ENCODE measurements at regions not wholly inside any gene's neighbourhood (a gene's known extent, or its start where the extent isn't known, plus 50 kb on each side); places are given as distances from the start of the nearest gene placed in this dataset.

DNA sequence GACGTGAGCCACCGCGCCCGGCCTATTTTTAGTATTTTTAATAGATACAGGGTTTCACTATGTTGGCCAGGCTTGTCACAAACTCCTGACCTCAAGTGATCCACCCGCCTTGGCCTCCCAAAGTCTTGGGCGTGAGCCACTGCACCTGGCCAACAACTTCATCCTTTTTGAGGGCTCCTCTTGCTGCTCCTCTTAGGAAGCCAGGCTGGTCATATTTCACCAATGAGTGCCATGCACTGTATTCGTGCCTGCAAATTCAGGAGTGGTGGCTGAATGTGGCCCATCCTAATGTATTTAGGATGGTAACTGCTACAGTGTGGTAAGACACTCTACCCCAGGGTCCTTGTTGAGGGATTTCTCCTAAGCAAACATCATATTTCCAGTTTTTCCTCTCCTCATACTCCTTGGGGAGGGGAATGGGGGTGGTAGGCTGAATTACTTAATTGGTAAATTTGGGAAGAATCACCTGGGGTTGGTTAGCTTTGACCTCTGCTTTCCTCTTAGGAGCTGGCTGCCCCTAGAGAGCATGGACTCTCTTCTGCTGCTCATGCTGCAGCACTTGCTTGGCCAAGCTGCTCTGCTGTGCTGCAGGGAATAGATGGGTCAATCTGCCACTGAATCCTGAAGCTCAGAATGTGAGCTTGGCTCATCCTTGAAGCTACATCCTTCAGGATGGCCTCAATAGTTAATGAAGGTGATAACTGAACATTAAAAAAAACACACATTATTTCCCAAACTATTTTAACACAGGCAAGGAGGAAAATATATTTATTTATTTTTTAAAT is 167.4 kb downstream of the HS3ST1 start (continued):
- TF ChIP-seq, protein P1, sequence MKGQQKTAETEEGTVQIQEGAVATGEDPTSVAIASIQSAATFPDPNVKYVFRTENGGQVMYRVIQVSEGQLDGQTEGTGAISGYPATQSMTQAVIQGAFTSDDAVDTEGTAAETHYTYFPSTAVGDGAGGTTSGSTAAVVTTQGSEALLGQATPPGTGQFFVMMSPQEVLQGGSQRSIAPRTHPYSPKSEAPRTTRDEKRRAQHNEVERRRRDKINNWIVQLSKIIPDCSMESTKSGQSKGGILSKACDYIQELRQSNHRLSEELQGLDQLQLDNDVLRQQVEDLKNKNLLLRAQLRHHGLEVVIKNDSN (IDR thresholded peaks at IDR 0.05; ENCODE audit: borderline replicate concordance, low read depth), result no peak
- no peak for TF ChIP-seq PBX3 (IDR thresholded peaks at IDR 0.05)
- no peak for TF ChIP-seq EZH2phosphoT487 (IDR thresholded peaks at IDR 0.05; ENCODE audit: borderline replicate concordance, low read depth)
- TF ChIP-seq FOXJ3 (CRISPR knock-in tag; IDR thresholded peaks at IDR 0.05), result no peak

DNA sequence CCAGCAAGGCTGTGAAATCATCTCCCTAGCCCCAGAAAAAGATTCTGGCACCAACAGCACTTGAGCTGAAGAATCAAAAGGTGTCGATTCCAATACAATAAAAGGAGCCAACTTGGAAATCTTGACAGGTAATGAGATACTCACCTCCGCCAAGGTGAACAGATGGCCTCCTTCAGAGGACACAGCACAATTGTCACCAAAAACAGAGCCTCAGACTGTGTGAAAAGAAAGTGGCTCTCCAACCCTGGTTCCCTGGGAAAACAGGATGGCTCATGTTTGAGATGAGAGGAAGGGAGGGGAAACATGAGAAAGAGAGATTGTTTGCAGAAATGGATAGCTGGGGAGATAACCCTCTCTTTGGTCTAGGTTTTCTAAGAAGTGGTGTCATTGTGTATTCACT is 168.9 kb downstream of the HS3ST1 start:
- no peak for DNase-seq
- CTCF ChIA-PET, result no interaction called here
- Histone ChIP-seq H3K4me3 (ENCODE audit: low read depth in 2 of 2, low read length in 1 of 2) (no peak overlapping the region), H3K79me2 (ENCODE audit: insufficient read depth) (no peaks in the 10 kb centered on the region), H3K27me3 (ENCODE audit: insufficient read depth) (no peaks in the 10 kb centered on the region), H3K9me2 (no peaks in the 10 kb centered on the region), H3K4me1 (ENCODE audit: control insufficient read depth in 1 of 2, insufficient read depth in 2 of 2, low read depth in 1 of 2, low read length in 1 of 2) (no peaks in the 10 kb centered on the region), H4K20me1 (ENCODE audit: insufficient read depth) (no peaks in the 10 kb centered on the region), H3F3A (replicated peaks; ENCODE audit: insufficient read depth) (no peaks in the 10 kb centered on the region), H3K4me2 (no peak overlapping the region), H2AFZ (ENCODE audit: low read depth) (no peak overlapping the region), H3K36me3 (replicated peaks in 1 of 2; ENCODE audit: control insufficient read depth in 1 of 2, insufficient read depth in 2 of 2, low read length in 1 of 2) (no peaks in the 10 kb centered on the region), H3K9me3 (0 out of 2 replicates have a peak, but pooled peaks cover 7% of the 10 kb centered on the region), H3K27ac (ENCODE audit: low read depth in 2 of 2, low read length in 1 of 2) (no peak overlapping the region), H3K9ac (no peak overlapping the region)
- 4% methylated on average over 2 of the region's 2 CpGs for WGBS (ENCODE audit: low lambda C conversion rate)
- POLR2A ChIA-PET, result no interaction called here
- no peak for TF ChIP-seq TAF1 (IDR thresholded peaks at IDR 0.05; ENCODE audit: borderline replicate concordance, low read depth, low read length)
- no peak for TF ChIP-seq CTCF (IDR thresholded peaks at IDR 0.05)
- TF ChIP-seq RCOR1 (IDR thresholded peaks at IDR 0.05; ENCODE audit: low read length), result no peak
- TF ChIP-seq NFIC (IDR thresholded peaks at IDR 0.05; ENCODE audit: borderline replicate concordance), result no peak
- TF ChIP-seq USF2 (IDR thresholded peaks at IDR 0.05; ENCODE audit: borderline replicate concordance, low read depth, low read length), result no peak
- TF ChIP-seq IRF3 (IDR thresholded peaks at IDR 0.05; ENCODE audit: low read depth, low read length), result no peak
- TF ChIP-seq POLR2AphosphoS5 (IDR thresholded peaks at IDR 0.05; ENCODE audit: low read depth, low read length), result no peak

Data from SK-N-SH (cell line).